ENCODE measurements at regions not wholly inside any gene's neighbourhood (a gene's known extent, or its start where the extent isn't known, plus 50 kb on each side); places are given as distances from the start of the nearest gene placed in this dataset.

DNA sequence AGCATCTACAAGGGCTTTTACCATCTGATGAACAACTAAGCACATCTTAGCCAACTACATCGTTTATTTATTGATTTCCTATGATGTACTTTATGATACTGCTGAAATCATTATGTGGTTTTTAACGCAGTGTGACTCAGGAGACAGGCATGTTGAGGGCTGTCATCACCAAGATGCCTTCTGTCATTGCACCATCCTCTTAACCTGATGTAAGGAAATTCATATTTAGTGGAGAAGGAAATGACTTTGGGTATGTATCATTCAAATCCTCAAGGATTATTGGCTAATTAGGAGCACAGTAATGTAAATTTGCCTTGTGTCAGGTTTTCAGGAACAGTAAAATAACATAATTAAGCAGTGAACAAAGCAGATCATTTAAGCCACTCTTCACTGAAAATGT is 138.5 kb upstream of the MGMT start:
- TF ChIP-seq, protein P1, sequence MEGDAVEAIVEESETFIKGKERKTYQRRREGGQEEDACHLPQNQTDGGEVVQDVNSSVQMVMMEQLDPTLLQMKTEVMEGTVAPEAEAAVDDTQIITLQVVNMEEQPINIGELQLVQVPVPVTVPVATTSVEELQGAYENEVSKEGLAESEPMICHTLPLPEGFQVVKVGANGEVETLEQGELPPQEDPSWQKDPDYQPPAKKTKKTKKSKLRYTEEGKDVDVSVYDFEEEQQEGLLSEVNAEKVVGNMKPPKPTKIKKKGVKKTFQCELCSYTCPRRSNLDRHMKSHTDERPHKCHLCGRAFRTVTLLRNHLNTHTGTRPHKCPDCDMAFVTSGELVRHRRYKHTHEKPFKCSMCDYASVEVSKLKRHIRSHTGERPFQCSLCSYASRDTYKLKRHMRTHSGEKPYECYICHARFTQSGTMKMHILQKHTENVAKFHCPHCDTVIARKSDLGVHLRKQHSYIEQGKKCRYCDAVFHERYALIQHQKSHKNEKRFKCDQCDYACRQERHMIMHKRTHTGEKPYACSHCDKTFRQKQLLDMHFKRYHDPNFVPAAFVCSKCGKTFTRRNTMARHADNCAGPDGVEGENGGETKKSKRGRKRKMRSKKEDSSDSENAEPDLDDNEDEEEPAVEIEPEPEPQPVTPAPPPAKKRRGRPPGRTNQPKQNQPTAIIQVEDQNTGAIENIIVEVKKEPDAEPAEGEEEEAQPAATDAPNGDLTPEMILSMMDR (IDR thresholded peaks at IDR 0.05) = no peak
- no peak for TF ChIP-seq POLR2A (IDR thresholded peaks at IDR 0.05)
